GM12872 (cell line): ENCODE measurements at regions not wholly inside any gene's neighbourhood (a gene's known extent, or its start where the extent isn't known, plus 50 kb on each side); places are given as distances from the start of the nearest gene placed in this dataset.

Experiments
- CTCF ChIP-seq: IDR thresholded peaks from 3 replicates; pipeline ENCODE4 v1.5.1; 2011; ENCODE audit warnings: low read depth, mild to moderate bottlenecking, low read length, moderate library complexity; ENCODE audit not compliant: insufficient read depth

- no peak for TF ChIP-seq CTCF
These were observed 236.2 kb downstream of the TLE3 start for GRCh38 chr15:69861331-69862171.

- no peak for TF ChIP-seq CTCF
These were observed 235.2 kb downstream of the TLE3 start for GRCh38 chr15:69862540-69862939.

- TF ChIP-seq CTCF, result no peak
These were observed 234.3 kb downstream of the TLE3 start for GRCh38 chr15:69863446-69863845.

GRCh38 chr15:69865369-69865768, 232.3 kb downstream of the TLE3 start:
- no peak for TF ChIP-seq CTCF

GRCh38 chr15:69868756-69869155, 229.0 kb downstream of the TLE3 start:
- TF ChIP-seq CTCF, result no peak

GRCh38 chr15:69869291-69869690, 228.4 kb downstream of the TLE3 start:
- TF ChIP-seq CTCF, result no peak

GRCh38 chr15:69869881-69870505, 227.7 kb downstream of the TLE3 start:
- no peak for TF ChIP-seq CTCF
